IMR-90 (cell line): ENCODE measurements at regions not wholly inside any gene's neighbourhood (a gene's known extent, or its start where the extent isn't known, plus 50 kb on each side); places are given as distances from the start of the nearest gene placed in this dataset.

Experiments
- ATAC-seq: fragments of 200-7000 bp; cut with Tn5 transposase; 2 replicates; pipeline ENCODE4 v1.9.1; 2020; ENCODE audit warnings: low read depth, mild to moderate bottlenecking, moderate library complexity
- BruUV-seq: library from RNA; stranded (reverse); fragments of 400-500 nt; replicated peaks from 2 replicates; lab custom pipeline; 2021; lab: Mats Ljungman, UMichigan
- CTCF ChIA-PET: fragments of 300-600 bp; formaldehyde crosslinking; extraction: SDS; loops from one replicate; lab custom pipeline; 2021; ENCODE audit warnings: antibody characterized with exemption; lab: Yijun Ruan, JAX
- POLR2A ChIA-PET: fragments of 300-600 bp; sonication (Branson Sonifier 250); formaldehyde crosslinking; loops from one replicate; lab custom pipeline; 2022; ENCODE audit warnings: antibody characterized with exemption; ENCODE audit not compliant: unreplicated experiment; lab: Charles Lee
- DNase-seq: peaks from one replicate; pipeline ENCODE4 v3.0.0; 2013
- H2AFZ ChIP-seq: replicated peaks from 2 replicates; pipeline ENCODE3; 2013; ENCODE audit warnings: low read length, mild to moderate bottlenecking; ENCODE audit not compliant: poor library complexity
- H2AK5ac ChIP-seq: 2 replicates; pipeline ENCODE4 v1.6.1; 2013; ENCODE audit warnings: low read depth, low read length, inconsistent platforms
- H2AK9ac ChIP-seq: replicated peaks from 2 replicates; pipeline ENCODE3; 2013; ENCODE audit warnings: mild to moderate bottlenecking, low read depth, low read length, moderate library complexity; ENCODE audit not compliant: poor library complexity
- H2BK120ac ChIP-seq: 2 replicates; pipeline ENCODE4 v1.6.1; 2013; ENCODE audit warnings: low read depth, low read length, inconsistent platforms
- H2BK15ac ChIP-seq: 3 replicates; pipeline ENCODE4 v1.6.1; 2013; ENCODE audit warnings: low read depth, low read length, inconsistent platforms
- H2BK20ac ChIP-seq: 2 replicates; pipeline ENCODE4 v1.6.1; 2013; ENCODE audit warnings: low read depth, mild to moderate bottlenecking, inconsistent platforms, low read length, moderate library complexity
- H2BK5ac ChIP-seq: 2 replicates; pipeline ENCODE4 v1.6.1; 2013; ENCODE audit warnings: mild to moderate bottlenecking, low read depth, low read length, inconsistent platforms; ENCODE audit not compliant: poor library complexity, severe bottlenecking
- H3K14ac ChIP-seq: replicated peaks from 2 replicates; pipeline ENCODE4 v1.6.1; 2013; ENCODE audit warnings: low read depth, low read length, inconsistent platforms
- H3K18ac ChIP-seq: 2 replicates; pipeline ENCODE4 v1.6.1; 2013; ENCODE audit warnings: low read depth, low read length, control low read depth
- H3K23ac ChIP-seq: 2 replicates; pipeline ENCODE4 v1.6.1; 2013; ENCODE audit warnings: low read depth, low read length, inconsistent platforms
- H3K27ac ChIP-seq: 2 replicates; pipeline ENCODE4 v1.5.1; 2013; ENCODE audit warnings: mild to moderate bottlenecking, control low read depth, low read length; ENCODE audit not compliant: insufficient read depth
- H3K27me3 ChIP-seq: 2 replicates; pipeline ENCODE4 v1.6.1; 2013; ENCODE audit warnings: low read length; ENCODE audit not compliant: control insufficient read depth, insufficient read depth
- H3K36me3 ChIP-seq: 2 replicates; pipeline ENCODE4 v1.6.1; 2013; ENCODE audit warnings: low read length, mixed read lengths; ENCODE audit not compliant: control insufficient read depth, insufficient read depth
- H3K4ac ChIP-seq: 2 replicates; pipeline ENCODE4 v1.6.1; 2013; ENCODE audit warnings: low read depth, low read length, inconsistent platforms
- H3K4me1 ChIP-seq: 2 replicates; pipeline ENCODE4 v1.6.1; 2013; ENCODE audit warnings: low read length, mixed read lengths; ENCODE audit not compliant: control insufficient read depth, insufficient read depth
- H3K4me2 ChIP-seq: 2 replicates; pipeline ENCODE4 v1.6.1; 2013; ENCODE audit warnings: low read depth, mild to moderate bottlenecking, control low read depth, low read length, moderate library complexity
- H3K4me3 ChIP-seq: 2 replicates; pipeline ENCODE4 v1.5.1; 2013; ENCODE audit warnings: low read depth, mild to moderate bottlenecking, control low read depth, low read length, moderate library complexity; ENCODE audit not compliant: insufficient read depth
- H3K56ac ChIP-seq: 2 replicates; pipeline ENCODE4 v1.6.1; 2013; ENCODE audit warnings: low read length, inconsistent platforms; ENCODE audit not compliant: insufficient read depth; ENCODE audit errors: extremely low read depth
- H3K79me1 ChIP-seq, 2 experiments: 2 replicates each; pipeline ENCODE4 v1.6.1; 2013; ENCODE audit warnings: low read length in 2 of 2, inconsistent platforms in 1 of 2, low read depth in 1 of 2
- H3K9ac ChIP-seq: 2 replicates; pipeline ENCODE4 v1.6.1; 2013; ENCODE audit warnings: low read depth, low read length, control low read depth
- H3K9me1 ChIP-seq: 2 replicates; pipeline ENCODE4 v1.6.1; 2013; ENCODE audit warnings: low read length, inconsistent platforms; ENCODE audit not compliant: insufficient read depth
- H3K9me3 ChIP-seq: 2 replicates; pipeline ENCODE4 v1.6.1; 2013; ENCODE audit warnings: low read length; ENCODE audit not compliant: control insufficient read depth, insufficient read depth
- H4K20me1 ChIP-seq: 2 replicates; pipeline ENCODE4 v1.6.1; 2013; ENCODE audit warnings: low read length, inconsistent platforms; ENCODE audit not compliant: insufficient read depth
- H4K5ac ChIP-seq: 2 replicates; pipeline ENCODE4 v1.6.1; 2013; ENCODE audit warnings: mild to moderate bottlenecking, low read depth, low read length, control low read depth
- H4K8ac ChIP-seq, 2 experiments: 2 replicates each; pipeline ENCODE4 v1.6.1; 2013; ENCODE audit warnings: low read depth in 2 of 2, low read length in 2 of 2, control low read depth in 1 of 2, inconsistent platforms in 1 of 2
- H4K91ac ChIP-seq: 2 replicates; pipeline ENCODE4 v1.6.1; 2013; ENCODE audit warnings: low read depth, low read length, inconsistent platforms; ENCODE audit not compliant: insufficient read depth
- CHD1 ChIP-seq: IDR thresholded peaks from 2 replicates; pipeline ENCODE4 v1.6.1; 2012; ENCODE audit warnings: low read depth, low read length, improper control_type of control experiment
- MAZ ChIP-seq: IDR thresholded peaks from 2 replicates; pipeline ENCODE4 v1.6.1; 2012; ENCODE audit warnings: low read depth, mild to moderate bottlenecking, low read length, improper control_type of control experiment, moderate library complexity, borderline replicate concordance
- MXI1 ChIP-seq: IDR thresholded peaks from 2 replicates; pipeline ENCODE4 v1.6.1; 2012; ENCODE audit warnings: low read depth, mild to moderate bottlenecking, low read length, moderate library complexity, borderline replicate concordance
- NFE2L2 ChIP-seq: fragments of 150-350 bp; IDR thresholded peaks from 2 replicates; pipeline ENCODE4 v1.6.1; 2016; ENCODE audit warnings: low read depth, mild to moderate bottlenecking, low read length
- POLR2A ChIP-seq: IDR thresholded peaks from 2 replicates; pipeline ENCODE4 v1.6.1; 2012; ENCODE audit warnings: mild to moderate bottlenecking, low read depth, low read length
- WGBS, 2 experiments: methylation state at CpG; one replicate each; pipeline versions ENCODE4 v1.1.5 to v1.1.7; 2013; ENCODE audit warnings: missing lambda C conversion rate in 2 of 2; ENCODE audit not compliant: insufficient read length in 1 of 2; ENCODE audit errors: extremely low coverage in 2 of 2; 5-methylcytosine and 5-hydroxymethylcytosine counted together
- dilution Hi-C: fragments of 300-500 bp; cut with HindIII; formaldehyde crosslinking; loops from one replicate; pipeline ENCODE4 v1.14.3; 2018; ENCODE audit warnings: low sequenced_read_pairs; ENCODE audit not compliant: unreplicated experiment
- in situ Hi-C: fragments of 300-500 bp; cut with MboI; formaldehyde crosslinking; loops from 3 replicates; pipeline ENCODE4 v1.14.3; 2019; ENCODE audit warnings: low sequenced_read_pairs, inconsistent platforms, mixed read lengths
- intact Hi-C: fragments of 100-400 bp; cut with micrococcal nuclease; formaldehyde crosslinking; loops from 2 replicates; pipeline ENCODE4 v1.10.0; 2022

GRCh38 chr13:27007166-27007565 is 164.4 kb downstream of the USP12 start:
- H4K91ac ChIP-seq: no peak overlapping the region
- no peak overlapping the region for H4K5ac ChIP-seq
- in situ Hi-C loops (no loop called here), dilution Hi-C loops (no loop called here), intact Hi-C loops (no loop called here)
- no peak overlapping the region for H2AFZ ChIP-seq
- H3K4me2 ChIP-seq: no peak overlapping the region
- BruUV-seq: no TSS peak
- H3K23ac ChIP-seq: no peak overlapping the region
- H3K9me3 ChIP-seq: peaks cover 8% of the 10 kb centered on the region
- H3K18ac ChIP-seq: no peak overlapping the region
- DNase-seq: no peak
- H2BK20ac ChIP-seq: no peak overlapping the region
- peaks cover 22% of the 10 kb centered on the region for H3K27me3 ChIP-seq
- CTCF ChIA-PET: no interaction called here
- H2BK5ac ChIP-seq: no peak overlapping the region
- H3K9me1 ChIP-seq: no peaks in the 10 kb centered on the region
- POLR2A ChIA-PET: no interaction called here
- no peak overlapping the region for H3K4ac ChIP-seq
- no peak overlapping the region for H3K27ac ChIP-seq
- H2BK120ac ChIP-seq: no peak overlapping the region
- no peak overlapping the region for H3K56ac ChIP-seq
- no peak overlapping the region for H4K8ac ChIP-seq
- no peak overlapping the region for H2AK9ac ChIP-seq
- H2BK15ac ChIP-seq: no peak overlapping the region
- no peak overlapping the region for H3K14ac ChIP-seq
- WGBS, 2 experiments: no CpG with 5 or more reads among the region's 12 CpGs
- no peak overlapping the region for H3K9ac ChIP-seq
- H3K36me3 ChIP-seq: no peaks in the 10 kb centered on the region
- no peaks in the 10 kb centered on the region for H3K79me1 ChIP-seq
- H4K20me1 ChIP-seq: no peaks in the 10 kb centered on the region
- no peak for ATAC-seq
- no peaks in the 10 kb centered on the region for H3K4me1 ChIP-seq
- TF ChIP-seq NFE2L2 (no peak), POLR2A (no peak), MAZ (no peak), CHD1 (no peak), MXI1 (no peak)
- H3K4me3 ChIP-seq: no peak overlapping the region
- H2AK5ac ChIP-seq: no peak overlapping the region
